ENCODE measurements at regions not wholly inside any gene's neighbourhood (a gene's known extent, or its start where the extent isn't known, plus 50 kb on each side); places are given as distances from the start of the nearest gene placed in this dataset.

- Histone ChIP-seq H3K27me3 (ENCODE audit: control insufficient read depth, insufficient read depth, low read length) (no peaks in the 10 kb centered on the region), H3K9me3 (ENCODE audit: control insufficient read depth, insufficient read depth, low read length) (no peaks in the 10 kb centered on the region), H3K27ac (ENCODE audit: low read depth, low read length) (no peak overlapping the region), H3K4me3 (ENCODE audit: low read depth, low read length) (no peak overlapping the region)
- ChIA-PET CTCF (no interaction called here), POLR2A (no interaction called here)
- no peak for DNase-seq (ENCODE audit: low read depth, low spot score)
- TF ChIP-seq CTCF (IDR thresholded peaks at IDR 0.05; ENCODE audit: low read depth, low read length) = no peak
These were observed 463.1 kb downstream of the EPM2A start for GRCh38 chr6:145272246-145272645.

GRCh38 chr6:145273136-145273535 is 462.2 kb downstream of the EPM2A start:
- no peak overlapping the region for H3K27ac ChIP-seq (ENCODE audit: low read depth, low read length)

GRCh38 chr6:145274083-145274482 is 461.2 kb downstream of the EPM2A start:
- H3K9me3 ChIP-seq (ENCODE audit: control insufficient read depth, insufficient read depth, low read length) = no peaks in the 10 kb centered on the region
- no peaks in the 10 kb centered on the region for H3K27me3 ChIP-seq (ENCODE audit: control insufficient read depth, insufficient read depth, low read length)
- no peak for DNase-seq (ENCODE audit: low read depth, low spot score)
- ChIA-PET CTCF (no interaction called here), POLR2A (no interaction called here)
- no peak overlapping the region for H3K4me3 ChIP-seq (ENCODE audit: low read depth, low read length)
- no peak overlapping the region for H3K27ac ChIP-seq (ENCODE audit: low read depth, low read length)
- no peak for TF ChIP-seq CTCF (IDR thresholded peaks at IDR 0.05; ENCODE audit: low read depth, low read length)

More at GRCh38 chr6:145273136-145273535, 462.2 kb downstream of the EPM2A start:
- CTCF ChIA-PET = no interaction called here
- Histone ChIP-seq H3K9me3 (ENCODE audit: control insufficient read depth, insufficient read depth, low read length) (no peaks in the 10 kb centered on the region), H3K4me3 (ENCODE audit: low read depth, low read length) (no peak overlapping the region), H3K27me3 (ENCODE audit: control insufficient read depth, insufficient read depth, low read length) (no peaks in the 10 kb centered on the region)
- POLR2A ChIA-PET = no interaction called here
- TF ChIP-seq CTCF (IDR thresholded peaks at IDR 0.05; ENCODE audit: low read depth, low read length) = no peak
- DNase-seq (ENCODE audit: low read depth, low spot score) = no peak

GRCh38 chr6:145275019-145275418 is 460.3 kb downstream of the EPM2A start:
- no peak for DNase-seq (ENCODE audit: low read depth, low spot score)
- POLR2A ChIA-PET = no interaction called here
- H3K27ac ChIP-seq (ENCODE audit: low read depth, low read length) = no peak overlapping the region
- no peak for TF ChIP-seq CTCF (IDR thresholded peaks at IDR 0.05; ENCODE audit: low read depth, low read length)
- H3K9me3 ChIP-seq (ENCODE audit: control insufficient read depth, insufficient read depth, low read length) = no peaks in the 10 kb centered on the region
- H3K27me3 ChIP-seq (ENCODE audit: control insufficient read depth, insufficient read depth, low read length) = no peaks in the 10 kb centered on the region
- CTCF ChIA-PET = no interaction called here
- no peak overlapping the region for H3K4me3 ChIP-seq (ENCODE audit: low read depth, low read length)

- no peaks in the 10 kb centered on the region for H3K27me3 ChIP-seq (ENCODE audit: control insufficient read depth, insufficient read depth, low read length)
- H3K4me3 ChIP-seq (ENCODE audit: low read depth, low read length) = no peak overlapping the region
- TF ChIP-seq CTCF (IDR thresholded peaks at IDR 0.05; ENCODE audit: low read depth, low read length) = no peak
- no peak overlapping the region for H3K27ac ChIP-seq (ENCODE audit: low read depth, low read length)
- ChIA-PET POLR2A (interaction anchor here (0.6 kb wide), 2 partner anchors 122 to 232 kb away, joined by 4 to 11 read pairs; no protein-coding TSS in a partner anchor), CTCF (interaction anchor here (0.9 kb wide), 1 partner anchor 21 kb away, joined by 3 read pairs; no protein-coding TSS in a partner anchor)
- H3K9me3 ChIP-seq (ENCODE audit: control insufficient read depth, insufficient read depth, low read length) = no peaks in the 10 kb centered on the region
- DNase-seq (ENCODE audit: low read depth, low spot score) = no peak
These were observed 459.5 kb downstream of the EPM2A start for GRCh38 chr6:145275787-145276186.

Measured in AG04450 (cell line).